RWPE2 (cell line): ENCODE measurements at regions not wholly inside any gene's neighbourhood (a gene's known extent, or its start where the extent isn't known, plus 50 kb on each side); places are given as distances from the start of the nearest gene placed in this dataset.

Source experiments
- ATAC-seq: fragments of 200-7000 bp; cut with Tn5 transposase; 3 replicates; pipeline ENCODE4 v1.9.1; 2021; ENCODE audit warnings: low read depth
- DNase-seq: peaks from one replicate; pipeline ENCODE4 v3.0.0-alpha.2; 2020; ENCODE audit warnings: low spot score
- H3K27ac ChIP-seq: fragments of 450-650 bp; 2 replicates; pipeline ENCODE4 v1.5.1; 2017; ENCODE audit warnings: mild to moderate bottlenecking; ENCODE audit not compliant: poor library complexity, severe bottlenecking
- H3K27me3 ChIP-seq: fragments of 250-450 bp; sonication (Bioruptor Pico); 2 replicates; pipeline ENCODE4 v1.5.1; 2021; ENCODE audit warnings: mild to moderate bottlenecking, moderate library complexity; ENCODE audit not compliant: insufficient read depth, poor library complexity, severe bottlenecking
- H3K36me3 ChIP-seq: fragments of 250-450 bp; sonication (Bioruptor Pico); 2 replicates; pipeline ENCODE4 v1.5.1; 2020; ENCODE audit warnings: low read depth, mild to moderate bottlenecking, moderate library complexity
- H3K4me1 ChIP-seq: fragments of 250-450 bp; sonication (Bioruptor Pico); 2 replicates; pipeline ENCODE4 v1.5.1; 2021; ENCODE audit warnings: mild to moderate bottlenecking, moderate library complexity; ENCODE audit not compliant: insufficient read depth, poor library complexity, severe bottlenecking
- H3K4me3 ChIP-seq: fragments of 250-450 bp; sonication (Bioruptor Pico); 2 replicates; pipeline ENCODE4 v1.5.1; 2021; ENCODE audit warnings: mild to moderate bottlenecking, moderate library complexity; ENCODE audit not compliant: severe bottlenecking
- H3K9me3 ChIP-seq: fragments of 250-450 bp; sonication (Bioruptor Pico); 2 replicates; pipeline ENCODE4 v1.5.1; 2021; ENCODE audit warnings: mild to moderate bottlenecking, moderate library complexity; ENCODE audit not compliant: severe bottlenecking
- TF ChIP-seq, protein P1 (sequence below): fragments of 450-650 bp; IDR thresholded peaks from one replicate; pipeline ENCODE4 v1.5.1; 2017; ENCODE audit warnings: mild to moderate bottlenecking, moderate library complexity; ENCODE audit not compliant: poor library complexity, severe bottlenecking

GRCh38 chr4:65747386-65747785, 77.1 kb upstream of the EPHA5 start:
- no peaks in the 10 kb centered on the region for H3K9me3 ChIP-seq
- ATAC-seq (no peak), DNase-seq (no peak)
- H3K27ac ChIP-seq: no peak overlapping the region
- no peak overlapping the region for H3K4me3 ChIP-seq
- no peaks in the 10 kb centered on the region for H3K36me3 ChIP-seq
- no peaks in the 10 kb centered on the region for H3K27me3 ChIP-seq
- TF ChIP-seq, protein P1, sequence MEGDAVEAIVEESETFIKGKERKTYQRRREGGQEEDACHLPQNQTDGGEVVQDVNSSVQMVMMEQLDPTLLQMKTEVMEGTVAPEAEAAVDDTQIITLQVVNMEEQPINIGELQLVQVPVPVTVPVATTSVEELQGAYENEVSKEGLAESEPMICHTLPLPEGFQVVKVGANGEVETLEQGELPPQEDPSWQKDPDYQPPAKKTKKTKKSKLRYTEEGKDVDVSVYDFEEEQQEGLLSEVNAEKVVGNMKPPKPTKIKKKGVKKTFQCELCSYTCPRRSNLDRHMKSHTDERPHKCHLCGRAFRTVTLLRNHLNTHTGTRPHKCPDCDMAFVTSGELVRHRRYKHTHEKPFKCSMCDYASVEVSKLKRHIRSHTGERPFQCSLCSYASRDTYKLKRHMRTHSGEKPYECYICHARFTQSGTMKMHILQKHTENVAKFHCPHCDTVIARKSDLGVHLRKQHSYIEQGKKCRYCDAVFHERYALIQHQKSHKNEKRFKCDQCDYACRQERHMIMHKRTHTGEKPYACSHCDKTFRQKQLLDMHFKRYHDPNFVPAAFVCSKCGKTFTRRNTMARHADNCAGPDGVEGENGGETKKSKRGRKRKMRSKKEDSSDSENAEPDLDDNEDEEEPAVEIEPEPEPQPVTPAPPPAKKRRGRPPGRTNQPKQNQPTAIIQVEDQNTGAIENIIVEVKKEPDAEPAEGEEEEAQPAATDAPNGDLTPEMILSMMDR: no peak
- H3K4me1 ChIP-seq: no peaks in the 10 kb centered on the region

GRCh38 chr4:65738134-65738533, 67.8 kb upstream of the EPHA5 start:
- TF ChIP-seq, protein P1: no peak
- DNase-seq (no peak), ATAC-seq (no peak)
- Histone ChIP-seq H3K27ac (no peak overlapping the region), H3K27me3 (no peaks in the 10 kb centered on the region), H3K4me3 (no peak overlapping the region), H3K36me3 (no peaks in the 10 kb centered on the region), H3K4me1 (no peaks in the 10 kb centered on the region), H3K9me3 (no peaks in the 10 kb centered on the region)

GRCh38 chr4:65737672-65738071, 67.4 kb upstream of the EPHA5 start:
- Histone ChIP-seq H3K27ac (no peak overlapping the region), H3K27me3 (no peaks in the 10 kb centered on the region), H3K36me3 (no peaks in the 10 kb centered on the region), H3K4me3 (no peak overlapping the region), H3K9me3 (no peaks in the 10 kb centered on the region), H3K4me1 (no peaks in the 10 kb centered on the region)
- TF ChIP-seq, protein P1: no peak
- no peak for ATAC-seq
- DNase-seq: no peak

DNA sequence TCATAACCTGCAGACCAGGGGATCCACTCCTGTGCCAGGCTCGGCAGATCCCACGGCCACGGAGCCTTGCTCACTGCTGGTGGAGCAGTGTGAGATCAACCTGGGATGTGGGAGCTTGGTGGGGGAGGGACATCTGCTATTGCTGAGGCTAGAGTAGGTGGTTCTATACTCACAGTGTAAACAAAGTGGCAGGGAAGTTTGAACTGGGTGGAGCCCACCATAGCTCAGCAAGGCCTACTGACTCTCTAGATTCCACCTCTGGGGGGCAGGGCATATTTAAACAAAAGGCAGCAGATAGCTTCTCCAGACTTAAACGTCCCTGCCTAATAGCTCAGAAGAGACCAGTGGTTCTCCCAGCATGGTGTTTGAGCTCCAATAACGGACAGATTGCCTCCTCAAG, 54.7 kb upstream of the EPHA5 start:
- no peak for ATAC-seq

More for the DNA sequence above, 54.7 kb upstream of the EPHA5 start:
- no peaks in the 10 kb centered on the region for H3K4me1 ChIP-seq
- H3K27me3 ChIP-seq: no peaks in the 10 kb centered on the region
- no peak overlapping the region for H3K4me3 ChIP-seq
- H3K27ac ChIP-seq: no peak overlapping the region
- no peak for DNase-seq
- H3K36me3 ChIP-seq: no peaks in the 10 kb centered on the region
- no peaks in the 10 kb centered on the region for H3K9me3 ChIP-seq
- TF ChIP-seq, protein P1: no peak
